ENCODE measurements at regions not wholly inside any gene's neighbourhood (a gene's known extent, or its start where the extent isn't known, plus 50 kb on each side); places are given as distances from the start of the nearest gene placed in this dataset.
"Not testable (repeated sequence)": the region's sequence is repeated elsewhere in the genome, so short reads cannot be mapped to it uniquely, and the experiment has no call there.

- Mint-ChIP-seq H3K27me3 (ENCODE audit: unreplicated experiment) (peaks cover 2% of the 10 kb centered on the region), H3K4me3 (ENCODE audit: unreplicated experiment) (no peak overlapping the region), H3K9me3 (ENCODE audit: unreplicated experiment) (peaks cover 3% of the 10 kb centered on the region), H3K36me3 (ENCODE audit: low read depth, unreplicated experiment) (peaks cover 4% of the 10 kb centered on the region), H3K4me1 (ENCODE audit: unreplicated experiment) (no peaks in the 10 kb centered on the region), H3K27ac (ENCODE audit: unreplicated experiment) (no peak overlapping the region)
- DNase-seq (ENCODE audit: low spot score): no peak
- TF ChIP-seq, protein P1, sequence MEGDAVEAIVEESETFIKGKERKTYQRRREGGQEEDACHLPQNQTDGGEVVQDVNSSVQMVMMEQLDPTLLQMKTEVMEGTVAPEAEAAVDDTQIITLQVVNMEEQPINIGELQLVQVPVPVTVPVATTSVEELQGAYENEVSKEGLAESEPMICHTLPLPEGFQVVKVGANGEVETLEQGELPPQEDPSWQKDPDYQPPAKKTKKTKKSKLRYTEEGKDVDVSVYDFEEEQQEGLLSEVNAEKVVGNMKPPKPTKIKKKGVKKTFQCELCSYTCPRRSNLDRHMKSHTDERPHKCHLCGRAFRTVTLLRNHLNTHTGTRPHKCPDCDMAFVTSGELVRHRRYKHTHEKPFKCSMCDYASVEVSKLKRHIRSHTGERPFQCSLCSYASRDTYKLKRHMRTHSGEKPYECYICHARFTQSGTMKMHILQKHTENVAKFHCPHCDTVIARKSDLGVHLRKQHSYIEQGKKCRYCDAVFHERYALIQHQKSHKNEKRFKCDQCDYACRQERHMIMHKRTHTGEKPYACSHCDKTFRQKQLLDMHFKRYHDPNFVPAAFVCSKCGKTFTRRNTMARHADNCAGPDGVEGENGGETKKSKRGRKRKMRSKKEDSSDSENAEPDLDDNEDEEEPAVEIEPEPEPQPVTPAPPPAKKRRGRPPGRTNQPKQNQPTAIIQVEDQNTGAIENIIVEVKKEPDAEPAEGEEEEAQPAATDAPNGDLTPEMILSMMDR (IDR thresholded peaks at IDR 0.05; ENCODE audit: unreplicated experiment): no peak
These were observed 1269.0 kb upstream of the DDX18 start for GRCh38 chr2:116545286-116546068.

DNA sequence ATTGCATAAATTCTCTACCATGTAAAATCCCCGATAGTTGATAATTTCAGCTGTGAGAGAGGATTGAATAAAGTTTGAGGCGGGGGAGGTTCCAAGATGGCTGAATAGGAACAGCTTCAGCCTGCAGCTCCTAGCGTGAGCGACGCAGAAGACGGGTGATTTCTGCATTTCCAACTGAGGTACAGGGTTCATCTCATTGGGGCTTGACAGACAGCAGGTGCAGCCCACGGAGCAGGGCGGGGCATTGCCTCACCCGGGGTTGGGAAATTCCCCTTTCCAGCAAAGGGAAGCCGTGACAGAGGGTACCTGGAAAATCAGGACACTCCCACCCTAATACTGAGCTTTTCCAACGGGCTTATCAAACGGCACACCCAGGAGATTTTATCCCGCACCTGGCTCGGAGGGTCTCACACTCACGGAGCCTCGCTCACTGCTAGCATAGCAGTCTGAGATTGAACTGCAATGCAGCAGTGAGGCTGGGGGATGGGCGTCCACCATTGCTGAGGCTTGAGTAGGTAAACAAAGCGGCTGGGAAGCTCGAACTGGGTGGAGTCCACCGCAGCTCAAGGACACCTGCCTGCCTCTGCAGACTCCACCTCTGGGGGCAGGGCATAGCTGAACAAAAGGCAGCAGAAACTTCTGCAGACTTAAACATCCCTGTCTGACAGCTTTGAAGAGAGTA is 1261.6 kb upstream of the DDX18 start:
- DNase-seq (ENCODE audit: low spot score); H3K36me3 Mint-ChIP-seq (ENCODE audit: low read depth, unreplicated experiment); H3K9me3 Mint-ChIP-seq (ENCODE audit: unreplicated experiment); H3K27ac Mint-ChIP-seq (ENCODE audit: unreplicated experiment); H3K27me3 Mint-ChIP-seq (ENCODE audit: unreplicated experiment); H3K4me3 Mint-ChIP-seq (ENCODE audit: unreplicated experiment); H3K4me1 Mint-ChIP-seq (ENCODE audit: unreplicated experiment): not testable (repeated sequence)

DNA sequence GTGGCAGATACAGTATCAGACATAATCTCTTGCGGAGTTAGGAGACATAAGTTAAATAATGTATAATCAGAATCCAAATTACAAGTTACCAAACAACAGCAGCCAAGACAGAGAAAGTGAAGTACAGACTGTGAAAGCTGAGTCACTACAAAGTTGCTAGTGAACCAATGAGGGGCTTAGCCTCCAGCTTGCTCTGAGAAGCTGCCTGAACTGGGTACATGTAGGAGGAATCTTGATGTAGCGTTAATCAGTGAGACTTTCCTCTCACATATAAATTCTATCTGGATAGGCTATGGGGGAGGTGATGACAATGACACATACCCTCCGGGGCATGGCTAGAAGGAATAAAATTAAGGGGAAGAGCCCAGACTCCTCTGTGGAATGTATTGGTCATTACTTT is 1234.3 kb upstream of the DDX18 start:
- Mint-ChIP-seq H3K27ac (ENCODE audit: unreplicated experiment) (no peak overlapping the region), H3K4me3 (ENCODE audit: unreplicated experiment) (no peak overlapping the region)

DNA sequence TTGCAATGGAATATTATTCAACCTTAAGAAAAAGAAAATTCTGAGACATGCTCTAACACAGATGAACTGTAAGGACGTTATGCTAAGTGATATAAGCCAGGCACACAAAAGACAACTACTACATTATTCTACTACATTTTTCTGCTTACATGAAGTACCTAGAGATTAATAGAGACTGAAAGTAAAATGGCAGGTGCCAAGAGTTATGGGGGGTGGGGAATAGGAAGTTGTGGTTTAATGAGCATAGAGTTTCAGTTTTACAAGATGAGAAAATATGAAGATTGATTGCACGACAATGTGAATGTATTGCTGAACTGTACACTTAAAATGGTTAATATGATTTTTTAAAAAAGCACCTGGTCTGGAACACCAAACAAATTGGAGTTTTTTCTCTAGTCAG is 1231.6 kb upstream of the DDX18 start:
- Mint-ChIP-seq H3K27ac (ENCODE audit: unreplicated experiment) (no peak overlapping the region), H3K4me3 (ENCODE audit: unreplicated experiment) (no peak overlapping the region), H3K9me3 (ENCODE audit: unreplicated experiment) (no peaks in the 10 kb centered on the region), H3K4me1 (ENCODE audit: unreplicated experiment) (no peaks in the 10 kb centered on the region), H3K27me3 (ENCODE audit: unreplicated experiment) (no peaks in the 10 kb centered on the region), H3K36me3 (ENCODE audit: low read depth, unreplicated experiment) (no peaks in the 10 kb centered on the region)
- TF ChIP-seq, protein P1 (IDR thresholded peaks at IDR 0.05; ENCODE audit: unreplicated experiment): no peak
- DNase-seq (ENCODE audit: low spot score): no peak

More for the DNA sequence above, 1234.3 kb upstream of the DDX18 start:
- H3K27me3 Mint-ChIP-seq (ENCODE audit: unreplicated experiment): peaks cover 3% of the 10 kb centered on the region
- no peaks in the 10 kb centered on the region for H3K4me1 Mint-ChIP-seq (ENCODE audit: unreplicated experiment)
- TF ChIP-seq, protein P1 (IDR thresholded peaks at IDR 0.05; ENCODE audit: unreplicated experiment): no peak
- no peaks in the 10 kb centered on the region for H3K9me3 Mint-ChIP-seq (ENCODE audit: unreplicated experiment)
- H3K36me3 Mint-ChIP-seq (ENCODE audit: low read depth, unreplicated experiment): no peaks in the 10 kb centered on the region
- DNase-seq (ENCODE audit: low spot score): no peak

- Mint-ChIP-seq H3K27ac (ENCODE audit: unreplicated experiment) (no peak overlapping the region), H3K4me1 (ENCODE audit: unreplicated experiment) (no peaks in the 10 kb centered on the region), H3K36me3 (ENCODE audit: low read depth, unreplicated experiment) (no peaks in the 10 kb centered on the region), H3K4me3 (ENCODE audit: unreplicated experiment) (no peak overlapping the region), H3K27me3 (ENCODE audit: unreplicated experiment) (no peaks in the 10 kb centered on the region), H3K9me3 (ENCODE audit: unreplicated experiment) (no peaks in the 10 kb centered on the region)
- TF ChIP-seq, protein P1 (IDR thresholded peaks at IDR 0.05; ENCODE audit: unreplicated experiment): no peak
- DNase-seq (ENCODE audit: low spot score): no peak
These were observed 1228.7 kb upstream of the DDX18 start for GRCh38 chr2:116585669-116586327.

Data from endothelial cell (in vitro differentiated cells).